ENCODE measurements at regions not wholly inside any gene's neighbourhood (a gene's known extent, or its start where the extent isn't known, plus 50 kb on each side); places are given as distances from the start of the nearest gene placed in this dataset.

DNA sequence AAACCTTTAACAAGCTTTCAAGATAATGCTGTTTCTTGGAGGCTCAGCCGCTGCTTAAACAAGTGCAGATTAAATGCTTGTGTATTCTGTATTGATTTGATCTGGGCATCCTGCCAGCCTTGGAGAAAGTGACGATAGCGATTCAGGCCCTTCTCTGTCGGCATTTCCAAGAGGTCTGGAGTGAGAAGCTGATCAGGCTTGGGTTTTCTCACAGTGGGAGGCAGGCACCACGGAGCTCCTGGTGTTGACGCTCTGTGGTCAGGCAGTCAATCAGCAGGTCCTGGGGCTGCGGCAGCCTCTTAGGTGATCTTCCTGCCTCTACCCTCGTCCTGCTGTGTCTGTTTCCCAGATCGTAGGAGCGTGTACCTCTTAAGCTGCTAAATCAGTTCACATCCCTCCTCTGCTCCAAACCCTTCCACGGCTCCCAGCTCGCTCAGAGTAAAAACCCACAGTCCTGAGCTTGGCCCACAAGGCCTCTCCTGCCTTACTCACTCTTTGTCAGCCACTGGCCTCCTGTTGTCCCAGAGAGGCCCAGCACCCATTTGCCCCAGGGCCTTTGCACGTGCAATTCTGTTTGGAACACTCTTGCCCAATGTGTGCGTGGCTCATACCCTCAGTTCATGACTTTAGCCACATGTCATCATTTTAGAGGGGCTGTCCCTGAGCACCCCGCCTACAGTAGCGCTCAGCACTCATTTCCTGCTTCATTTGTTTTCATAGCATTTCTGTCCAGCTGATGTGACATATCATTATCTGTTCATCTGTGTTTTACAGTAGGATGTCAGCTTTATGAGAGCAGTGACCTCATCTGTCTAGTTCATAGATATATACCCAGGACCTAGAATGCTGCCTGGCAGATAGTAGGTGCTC is 155.4 kb downstream of the AACS start:
- TF ChIP-seq CTCF (IDR thresholded peaks at IDR 0.05) (no peak), ZFX (IDR thresholded peaks at IDR 0.05; ENCODE audit: borderline replicate concordance) (no peak)
